NCI-H524 treated with DMSO at 0.1 percent for 48 hours (cell line): ENCODE measurements at regions not wholly inside any gene's neighbourhood (a gene's known extent, or its start where the extent isn't known, plus 50 kb on each side); places are given as distances from the start of the nearest gene placed in this dataset.
"Not testable (repeated sequence)": the region's sequence is repeated elsewhere in the genome, so short reads cannot be mapped to it uniquely, and the experiment has no call there.

Experiments
- DNase-seq: peaks from one replicate; lab custom pipeline; 2025; lab: John Stamatoyannopoulos, UW

GRCh38 chr18:76605341-76605929 is 110.4 kb upstream of the ZNF516 start:
- no peak for DNase-seq

DNA sequence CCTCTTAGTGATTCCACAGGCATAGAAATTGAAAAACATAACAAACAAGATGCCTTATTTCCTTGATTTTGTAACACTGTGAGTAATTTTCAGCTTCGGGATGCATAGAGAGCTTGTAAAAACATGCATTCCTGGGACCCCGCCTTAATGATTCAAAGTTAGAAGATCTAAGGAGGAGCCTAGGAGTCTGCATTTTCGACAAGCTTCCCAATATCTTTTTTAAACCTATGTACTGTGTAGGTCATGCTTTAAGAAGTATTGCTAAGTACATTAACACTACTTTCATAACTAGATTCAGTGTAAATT is 109.8 kb upstream of the ZNF516 start:
- DNase-seq, result no peak

- DNase-seq, result no peak
These were observed 109.3 kb upstream of the ZNF516 start for GRCh38 chr18:76604108-76604934.

- peak; percentile 24 for DNase-seq
These were observed 107.1 kb upstream of the ZNF516 start for GRCh38 chr18:76602191-76602590.

DNA sequence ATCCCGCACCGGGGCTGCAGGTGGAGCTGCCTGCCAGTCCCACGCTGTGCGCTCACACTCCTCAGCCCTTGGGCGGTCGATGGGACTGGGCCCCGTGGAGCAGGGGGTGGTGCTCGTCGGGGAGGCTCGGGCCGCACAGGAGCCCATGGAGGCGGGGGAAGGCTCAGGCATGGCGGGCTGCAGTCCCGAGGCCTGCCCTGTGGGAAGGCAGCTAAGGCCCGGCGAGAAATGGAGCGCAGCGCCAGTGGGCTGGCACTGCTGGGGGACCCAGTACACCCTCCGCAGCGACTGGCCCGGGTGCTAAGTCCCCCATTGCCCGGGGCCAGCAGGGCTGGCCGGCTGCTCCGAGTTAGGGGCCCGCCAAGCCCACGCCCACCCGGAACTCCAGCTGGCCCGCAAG is 105.0 kb upstream of the ZNF516 start:
- not testable (repeated sequence) for DNase-seq

- DNase-seq, result no peak
These were observed 99.9 kb upstream of the ZNF516 start for GRCh38 chr18:76594966-76595365.

GRCh38 chr18:76593843-76594242 is 98.8 kb upstream of the ZNF516 start:
- no peak for DNase-seq

DNA sequence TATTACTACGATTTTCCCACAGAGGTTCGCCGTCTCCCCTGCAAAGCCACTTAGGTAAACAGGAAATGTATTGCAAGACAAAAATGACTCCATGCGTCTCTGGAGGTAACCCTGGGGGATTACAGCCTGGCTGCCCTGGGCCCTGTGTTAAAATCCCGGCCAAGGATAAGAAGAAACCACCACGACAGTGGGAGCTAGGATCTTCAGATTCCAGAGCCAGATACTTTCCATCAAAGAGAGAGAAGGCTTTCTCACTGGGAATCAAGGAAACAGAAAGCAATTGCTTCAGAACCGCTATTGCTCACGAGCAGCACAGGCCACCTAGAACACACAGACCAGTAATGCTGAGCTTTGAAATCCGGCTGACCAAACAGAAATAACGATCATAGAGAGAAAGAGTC is 97.9 kb upstream of the ZNF516 start:
- no peak for DNase-seq

DNA sequence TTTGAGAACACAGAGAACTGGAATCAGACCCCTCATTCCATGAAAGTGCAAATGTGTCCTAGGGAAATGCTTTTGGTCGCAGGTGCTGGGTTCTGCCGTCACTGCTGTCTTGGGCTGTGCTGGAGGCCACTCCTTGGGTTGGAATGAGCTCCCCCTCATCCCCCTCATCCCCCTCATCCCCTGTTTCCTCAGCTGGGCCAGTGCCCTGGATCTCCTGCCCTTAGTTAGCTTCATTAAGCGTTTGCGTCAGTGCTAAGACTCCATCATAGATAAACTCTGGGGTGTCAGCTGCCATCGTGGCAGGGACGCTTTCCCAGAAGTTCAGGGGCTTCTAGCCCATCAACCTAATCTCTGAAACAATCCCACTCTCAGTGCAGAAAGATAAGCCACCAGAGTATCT is 97.1 kb upstream of the ZNF516 start:
- no peak for DNase-seq

DNA sequence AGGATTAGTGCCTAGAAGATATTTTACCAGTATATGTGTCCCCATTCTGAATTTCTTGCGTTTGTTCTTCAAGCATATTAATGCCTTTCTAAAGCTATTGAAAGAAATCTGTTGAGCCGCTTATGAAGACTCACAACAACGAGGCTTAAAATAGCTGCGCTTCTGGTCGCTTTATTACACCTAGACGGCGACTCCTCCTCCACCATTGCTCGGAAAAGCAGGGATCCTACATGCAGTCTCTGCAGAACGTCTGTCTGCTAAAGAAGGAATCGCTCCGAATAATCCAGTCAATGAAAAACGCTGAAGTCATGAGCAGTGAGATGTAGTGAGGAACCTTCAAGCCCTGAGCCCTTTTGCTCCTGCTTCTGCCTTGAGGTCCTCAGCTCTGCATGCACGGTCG is 94.8 kb upstream of the ZNF516 start:
- DNase-seq, result no peak

GRCh38 chr18:76589316-76589715 is 94.3 kb upstream of the ZNF516 start:
- no peak for DNase-seq

- no peak for DNase-seq
These were observed 93.7 kb upstream of the ZNF516 start for GRCh38 chr18:76588601-76589226.

- DNase-seq, result no peak
These were observed 92.8 kb upstream of the ZNF516 start for GRCh38 chr18:76587879-76588271.

DNA sequence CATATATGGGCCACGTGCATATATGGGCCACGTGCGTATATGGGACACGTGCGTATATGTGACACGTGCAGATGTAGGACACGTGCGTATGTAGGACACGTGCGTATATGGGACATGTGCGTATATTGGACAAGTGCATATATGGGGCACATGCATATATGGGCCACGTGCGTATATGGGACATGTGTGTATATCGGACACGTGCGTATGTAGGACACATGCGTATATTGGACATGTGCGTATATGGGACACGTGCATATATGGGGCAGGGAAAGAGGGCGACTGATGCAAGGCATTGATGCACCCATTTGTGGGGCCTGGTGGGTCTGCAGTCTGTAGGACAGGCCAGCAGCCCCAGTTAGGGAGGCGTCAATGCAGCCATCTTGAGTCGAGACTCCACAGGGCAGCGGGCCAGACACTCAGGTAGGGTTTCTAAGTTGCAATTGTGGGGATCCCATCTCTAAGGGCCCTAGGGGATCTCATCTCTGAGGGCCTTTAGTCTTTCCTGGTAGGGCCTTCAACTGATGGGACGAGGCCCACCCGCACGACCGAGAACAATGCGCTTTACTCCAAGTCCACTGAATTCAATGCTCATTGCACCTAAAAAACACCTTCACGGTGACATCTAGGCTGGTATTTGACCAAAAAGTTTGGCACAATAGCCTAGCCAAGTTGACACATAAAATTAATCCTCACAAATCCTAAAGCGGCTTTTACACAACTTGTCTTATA is 92.3 kb upstream of the ZNF516 start:
- no peak for DNase-seq

DNA sequence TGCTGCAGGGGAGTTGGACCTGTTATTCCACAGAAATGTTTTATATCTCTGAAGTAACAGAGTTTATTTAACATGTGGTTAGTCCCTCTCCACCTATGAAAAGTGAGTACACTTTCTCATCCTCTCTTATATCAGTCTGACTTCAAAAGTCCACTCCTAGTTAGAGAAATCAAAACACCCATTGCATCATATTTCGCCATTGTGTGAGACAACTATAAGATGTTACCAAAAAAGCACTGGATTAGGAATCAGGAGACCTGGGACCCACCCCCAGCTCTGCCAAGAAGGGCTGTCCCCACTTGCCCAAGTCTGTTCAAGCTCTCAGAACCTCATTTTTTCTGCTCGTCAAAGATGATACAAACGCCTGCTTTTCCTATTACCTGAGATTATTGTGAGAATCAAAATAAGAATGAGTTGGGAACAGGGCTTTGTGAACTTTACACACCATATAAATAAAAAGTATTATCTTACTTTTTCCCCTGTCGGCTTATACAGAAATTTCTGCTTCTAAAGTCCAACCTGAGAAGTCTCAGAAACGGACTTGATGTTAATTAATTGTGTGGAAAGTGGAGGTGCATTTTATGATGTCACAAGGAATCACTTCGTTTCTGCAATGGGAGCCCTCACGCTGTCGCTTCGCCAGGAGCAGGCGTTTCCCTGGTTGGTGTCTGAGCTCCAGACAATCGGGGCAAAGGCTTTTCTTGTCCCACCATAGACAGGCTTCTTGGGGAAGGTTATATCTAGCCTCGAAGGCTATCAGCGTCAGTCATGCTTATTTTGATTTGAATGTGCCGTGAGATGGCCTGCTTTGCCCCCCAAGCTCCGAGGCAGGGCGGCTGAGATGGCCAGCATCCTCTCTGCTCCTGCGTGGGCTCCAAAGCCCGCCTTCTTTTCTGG is 89.6 kb upstream of the ZNF516 start:
- no peak for DNase-seq

DNA sequence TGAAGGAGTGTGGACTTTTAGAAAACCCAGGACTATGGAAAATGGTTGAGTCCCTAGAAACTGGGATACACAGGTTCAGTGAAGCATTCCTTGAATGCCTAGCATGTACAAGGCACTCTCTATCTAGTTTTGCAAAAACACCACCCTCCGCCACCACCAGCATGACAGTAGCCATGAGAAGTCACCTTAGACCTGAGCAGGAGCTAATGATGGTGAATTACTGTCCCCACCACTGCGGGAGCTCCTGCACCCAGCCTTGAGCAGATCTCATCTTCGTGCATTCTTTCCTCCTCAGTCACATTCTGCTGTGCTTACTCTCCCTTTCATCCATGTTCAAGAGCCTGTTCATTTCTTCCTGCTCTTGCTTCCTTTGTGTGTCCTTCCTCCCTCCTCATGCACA is 86.2 kb upstream of the ZNF516 start:
- DNase-seq, result no peak

GRCh38 chr18:76580288-76580962 is 85.4 kb upstream of the ZNF516 start:
- no peak for DNase-seq

GRCh38 chr18:76579301-76579695 is 84.3 kb upstream of the ZNF516 start:
- DNase-seq, result no peak

GRCh38 chr18:76578571-76579300 is 83.7 kb upstream of the ZNF516 start:
- DNase-seq, result no peak

- no peak for DNase-seq
These were observed 78.4 kb upstream of the ZNF516 start for GRCh38 chr18:76573325-76574025.
